LoVo (cell line): ENCODE measurements at regions not wholly inside any gene's neighbourhood (a gene's known extent, or its start where the extent isn't known, plus 50 kb on each side); places are given as distances from the start of the nearest gene placed in this dataset.
"Not testable (repeated sequence)": the region's sequence is repeated elsewhere in the genome, so short reads cannot be mapped to it uniquely, and the experiment has no call there.

Experiments
- DNase-seq: peaks from one replicate; pipeline ENCODE4 v3.0.0-alpha.2; 2016; ENCODE audit warnings: low spot score

DNA sequence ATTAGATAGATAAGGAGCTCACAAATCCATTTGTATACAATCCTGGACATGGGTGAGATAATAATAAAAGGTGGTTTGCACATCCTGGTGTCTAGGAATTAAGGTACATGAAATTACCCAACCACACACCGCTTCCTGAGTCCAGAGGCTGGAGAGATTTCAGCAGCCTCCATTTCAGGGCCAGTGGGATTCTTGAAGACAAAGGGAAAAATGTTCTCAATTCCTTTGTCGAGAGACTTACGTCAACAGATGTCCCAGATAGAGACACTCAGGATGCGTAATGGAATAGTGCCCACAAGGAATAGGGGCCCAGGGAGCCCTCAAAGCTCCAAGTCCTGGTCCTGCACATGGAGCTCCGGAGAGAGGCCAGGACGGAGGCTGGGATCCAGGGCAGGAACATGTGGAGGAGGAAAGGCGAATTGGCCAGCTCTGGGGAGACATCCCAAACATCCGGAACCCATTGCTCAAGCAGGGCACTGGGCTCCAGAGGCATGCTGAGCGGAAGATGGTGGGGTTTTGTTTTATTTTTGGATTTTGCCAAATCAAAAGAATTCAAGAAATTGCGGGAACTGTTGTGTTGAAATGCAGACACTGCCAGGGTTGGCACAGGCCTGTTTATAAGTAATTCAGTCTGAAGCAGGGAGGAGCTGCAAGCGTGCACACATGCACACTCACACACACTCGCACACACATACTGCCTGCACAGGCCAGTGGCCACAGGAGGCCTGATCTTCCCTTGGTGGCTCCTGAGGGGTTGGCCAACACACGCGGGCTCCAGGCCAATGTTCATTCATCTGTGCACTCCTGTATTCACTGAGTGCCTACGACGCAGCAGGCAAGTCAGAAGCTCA lies 97.2 kb downstream of the NOG start:
- DNase-seq = no peak

DNA sequence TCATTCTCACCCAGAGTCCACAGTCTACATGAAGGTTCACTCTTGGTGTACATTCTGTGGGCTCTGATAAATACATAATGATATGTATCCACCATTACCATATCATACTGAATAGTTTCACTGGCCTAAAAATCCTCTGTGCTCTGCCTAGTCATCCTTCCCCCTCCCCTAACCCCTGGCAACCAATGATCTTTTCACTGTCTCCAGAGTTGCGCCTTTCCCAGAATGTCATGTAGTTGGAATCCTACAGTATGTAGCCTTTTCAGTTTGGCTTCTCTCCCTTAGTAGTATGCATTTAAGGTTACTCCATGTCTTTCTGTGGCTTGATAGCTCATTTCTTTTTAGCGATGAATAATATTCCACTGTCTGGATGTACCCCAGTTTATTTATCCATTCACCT lies 101.3 kb downstream of the NOG start:
- no peak for DNase-seq

GRCh38 chr17:56697190-56697589 lies 103.7 kb downstream of the NOG start:
- DNase-seq = no peak

- DNase-seq = peak; percentile 91
Observed at GRCh38 chr17:56699186-56699894, 105.8 kb downstream of the NOG start.

DNA sequence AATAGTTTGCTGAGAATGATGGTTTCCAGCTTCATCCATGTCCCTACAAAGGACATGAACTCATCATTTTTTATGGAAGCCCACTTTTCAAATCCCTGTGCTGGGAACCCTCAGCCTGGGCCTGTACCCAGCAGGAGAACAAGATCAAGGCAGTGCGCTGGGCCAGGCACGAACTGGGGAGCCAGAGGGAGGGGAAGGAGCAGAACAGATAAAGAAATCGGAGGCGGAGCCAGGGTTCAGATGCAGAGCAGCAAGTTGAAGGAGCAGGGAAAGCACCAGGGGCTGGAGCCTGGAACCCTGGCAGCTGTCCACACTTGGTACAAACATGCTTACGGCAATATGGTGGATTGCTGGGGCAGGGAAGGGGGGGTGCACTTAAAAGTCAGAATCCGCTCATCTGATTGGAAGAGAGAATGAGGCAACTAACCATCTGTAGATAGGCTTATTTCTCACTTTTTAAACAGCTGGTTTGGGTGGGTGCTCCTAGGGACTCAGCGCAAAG lies 107.5 kb downstream of the NOG start:
- DNase-seq = no peak

DNA sequence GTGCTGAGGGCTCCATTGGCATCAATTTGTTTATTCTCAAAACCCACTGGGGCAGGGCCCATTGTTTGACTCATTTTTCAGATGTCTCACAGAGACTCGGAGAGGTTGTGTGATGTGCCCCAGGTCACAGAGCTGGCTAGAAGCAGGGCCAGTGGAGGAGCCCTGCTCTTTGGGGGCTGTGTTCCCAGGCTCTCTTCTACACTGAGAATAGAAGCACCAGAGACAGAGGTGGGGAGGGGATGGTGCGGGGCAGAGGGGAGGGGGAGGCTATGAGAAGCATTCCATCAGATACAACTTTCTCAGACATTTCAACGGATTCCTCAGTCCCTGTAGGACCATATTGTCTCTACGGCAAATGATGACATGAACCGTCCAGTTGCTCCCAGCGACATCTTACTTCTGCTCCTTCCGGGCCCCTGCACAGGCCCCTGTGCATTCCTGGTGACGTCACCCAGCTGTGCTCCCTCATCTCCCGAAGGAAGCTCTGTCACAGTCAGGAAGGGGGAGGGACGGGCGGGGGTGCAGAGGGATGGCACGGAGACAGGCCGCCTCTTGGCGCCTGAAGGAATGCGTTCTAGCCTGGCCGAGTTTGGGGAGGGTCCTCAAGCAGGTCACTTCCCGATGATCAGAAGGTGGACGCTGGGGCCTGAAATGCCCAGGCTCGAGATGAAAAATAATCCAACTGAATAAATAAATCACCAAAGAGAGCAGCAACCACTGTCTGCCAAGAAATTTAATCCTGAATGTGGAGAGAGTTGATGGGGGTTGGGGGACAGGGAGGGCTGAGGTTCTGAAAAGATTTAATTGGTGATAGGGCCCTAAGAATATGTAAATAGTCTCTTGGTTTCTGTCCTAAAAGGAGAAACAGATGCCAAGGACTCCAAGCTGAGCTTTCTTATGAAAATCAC lies 114.1 kb downstream of the NOG start:
- DNase-seq = no peak

DNA sequence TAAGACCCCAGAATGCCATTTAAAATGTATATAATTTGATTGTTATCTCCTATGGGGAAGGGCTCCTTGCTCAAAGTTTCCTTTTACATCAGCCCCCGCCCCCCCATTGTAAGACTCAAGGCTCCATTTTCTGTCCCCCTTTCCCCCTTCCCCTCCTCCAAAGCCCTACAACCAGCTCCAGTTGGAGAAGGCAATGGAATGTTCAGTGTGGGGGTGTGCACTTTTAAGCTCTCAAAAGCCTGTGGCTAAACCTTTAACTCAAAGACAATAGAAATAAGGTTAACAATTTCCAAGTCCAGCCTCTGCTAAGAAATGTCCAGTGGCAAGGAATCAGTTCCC lies 114.7 kb downstream of the NOG start:
- DNase-seq = no peak

DNA sequence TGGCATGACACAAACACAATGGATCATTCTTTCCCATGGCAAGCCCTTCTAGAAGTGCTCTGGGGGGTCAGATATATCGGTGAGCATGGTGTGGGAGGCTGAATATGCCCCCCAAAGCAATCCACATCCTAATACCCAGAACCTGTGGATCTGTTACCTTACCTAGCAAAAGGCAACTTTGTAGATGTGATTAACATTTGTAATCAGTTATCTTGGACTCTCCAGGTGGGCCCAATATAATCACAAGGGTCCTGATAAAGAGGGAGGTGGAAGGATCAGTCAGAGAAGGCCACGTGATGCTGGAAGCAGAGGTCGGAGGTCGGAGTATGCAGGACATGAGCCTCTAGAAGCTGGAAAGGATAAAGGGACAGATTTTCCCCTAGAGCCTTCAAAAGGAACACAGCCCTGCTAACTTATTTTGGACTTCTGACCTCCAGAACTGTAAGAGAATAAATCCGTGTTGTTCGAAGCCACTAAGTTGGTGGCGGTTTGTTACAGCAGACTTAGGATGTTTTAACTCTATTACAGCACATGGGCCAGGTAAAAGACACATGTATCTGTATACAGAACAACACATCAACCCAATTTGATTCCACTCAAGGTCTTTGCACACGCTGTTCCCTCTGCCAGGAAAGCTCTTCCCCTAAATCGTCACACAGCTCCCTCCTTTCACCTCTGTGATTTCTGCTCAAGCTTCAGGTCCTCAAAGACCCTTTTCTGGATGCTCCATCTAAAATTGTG lies 115.3 kb downstream of the NOG start:
- no peak for DNase-seq

- no peak for DNase-seq
Observed at GRCh38 chr17:56710986-56711385, 117.5 kb downstream of the NOG start.

DNA sequence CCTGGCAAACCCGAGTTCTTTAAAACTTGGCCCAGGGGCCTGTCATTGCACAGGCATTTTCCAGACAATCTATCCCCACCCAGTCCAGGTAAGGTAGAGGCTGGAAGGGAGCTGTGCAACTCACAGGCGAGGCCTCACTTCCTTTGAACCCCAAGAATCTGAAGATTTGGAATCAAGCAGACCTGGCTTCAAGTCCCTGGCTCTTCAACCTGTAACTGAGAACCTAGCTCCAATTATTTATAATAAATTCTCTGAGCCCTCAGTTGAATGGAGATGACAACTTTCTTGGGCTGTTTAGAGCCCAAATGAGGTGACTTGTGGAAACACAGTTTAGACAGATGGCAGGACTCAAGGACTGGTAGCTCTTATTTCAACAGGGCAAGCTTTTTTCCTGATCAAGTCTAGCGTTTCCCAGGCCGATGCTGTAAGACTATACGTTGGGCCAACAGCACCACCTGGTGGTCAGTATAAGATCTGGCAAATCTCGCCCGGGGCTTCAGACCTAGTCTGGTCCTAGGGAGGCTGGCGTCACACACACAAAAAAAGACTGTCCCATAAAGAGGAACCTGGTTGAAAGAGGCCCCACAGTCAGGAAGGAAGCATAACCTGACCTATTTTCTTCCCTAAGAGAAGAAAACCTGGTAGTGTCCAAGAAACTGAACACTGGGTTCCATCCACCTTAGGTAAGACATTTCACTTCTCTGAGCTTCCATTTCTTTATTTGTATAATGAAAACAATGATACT lies 117.9 kb downstream of the C17orf67 start:
- peak; percentile 80 for DNase-seq

GRCh38 chr17:56717471-56717870 lies 116.2 kb downstream of the C17orf67 start:
- DNase-seq = no peak

DNA sequence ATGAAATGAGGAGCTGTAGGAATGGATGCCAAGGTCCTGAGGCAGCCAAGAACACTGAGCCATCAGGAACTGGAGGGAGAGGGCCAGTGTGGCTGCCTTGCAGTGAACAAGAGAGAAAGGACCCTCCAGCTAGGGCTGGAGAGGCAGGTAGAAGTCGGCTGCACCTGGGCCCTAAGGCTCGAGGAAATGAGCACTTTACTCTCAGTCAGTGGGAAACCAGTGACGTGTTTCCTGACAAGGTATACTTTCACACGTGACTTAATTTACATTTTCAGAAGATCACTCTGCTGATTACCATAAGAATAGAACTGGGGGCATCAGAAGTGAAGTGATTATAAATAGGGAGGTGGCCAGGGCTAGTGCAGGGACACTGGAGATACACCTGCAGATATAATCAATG lies 115.2 kb downstream of the C17orf67 start:
- DNase-seq = no peak

GRCh38 chr17:56723421-56723820 lies 110.3 kb downstream of the C17orf67 start:
- no peak for DNase-seq

DNA sequence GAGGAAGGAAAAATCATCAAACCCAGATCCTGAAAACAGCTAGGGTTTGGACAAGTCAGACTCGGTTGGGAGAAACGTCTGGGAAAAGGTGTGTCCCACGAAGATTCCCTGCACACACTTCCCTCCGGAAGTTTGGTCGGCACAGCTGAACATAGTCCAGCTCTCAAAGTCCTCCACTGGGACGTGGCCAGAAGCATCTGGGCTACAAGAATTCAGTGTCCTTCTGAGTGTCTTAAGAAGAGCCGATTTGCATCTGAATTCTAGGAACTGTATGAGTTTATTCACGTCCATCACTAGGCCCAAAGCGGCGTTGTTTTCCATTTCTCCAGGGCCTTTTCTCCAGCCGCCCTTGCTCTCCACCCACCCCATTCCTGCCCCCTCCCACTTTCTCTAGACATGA lies 109.1 kb downstream of the C17orf67 start:
- DNase-seq = no peak

DNA sequence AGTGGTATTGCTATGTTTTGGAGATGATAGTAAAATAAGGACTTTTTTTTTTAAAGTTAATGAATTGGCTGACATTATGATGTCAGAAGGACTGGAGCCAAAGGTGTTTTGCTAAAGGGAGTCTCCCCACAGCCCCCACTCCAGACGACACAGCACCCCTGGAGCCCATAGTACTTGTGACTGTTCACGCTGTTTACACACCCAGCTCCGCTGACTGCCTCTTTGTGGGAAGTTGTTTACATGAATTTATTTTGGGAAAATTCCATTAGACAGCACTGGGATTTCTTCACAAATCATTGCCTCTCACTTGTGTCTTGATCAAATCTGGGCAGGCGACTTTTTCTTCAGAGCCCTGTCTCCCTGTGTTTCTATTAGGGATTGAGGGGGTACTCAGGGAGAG lies 108.6 kb downstream of the C17orf67 start:
- DNase-seq = no peak

DNA sequence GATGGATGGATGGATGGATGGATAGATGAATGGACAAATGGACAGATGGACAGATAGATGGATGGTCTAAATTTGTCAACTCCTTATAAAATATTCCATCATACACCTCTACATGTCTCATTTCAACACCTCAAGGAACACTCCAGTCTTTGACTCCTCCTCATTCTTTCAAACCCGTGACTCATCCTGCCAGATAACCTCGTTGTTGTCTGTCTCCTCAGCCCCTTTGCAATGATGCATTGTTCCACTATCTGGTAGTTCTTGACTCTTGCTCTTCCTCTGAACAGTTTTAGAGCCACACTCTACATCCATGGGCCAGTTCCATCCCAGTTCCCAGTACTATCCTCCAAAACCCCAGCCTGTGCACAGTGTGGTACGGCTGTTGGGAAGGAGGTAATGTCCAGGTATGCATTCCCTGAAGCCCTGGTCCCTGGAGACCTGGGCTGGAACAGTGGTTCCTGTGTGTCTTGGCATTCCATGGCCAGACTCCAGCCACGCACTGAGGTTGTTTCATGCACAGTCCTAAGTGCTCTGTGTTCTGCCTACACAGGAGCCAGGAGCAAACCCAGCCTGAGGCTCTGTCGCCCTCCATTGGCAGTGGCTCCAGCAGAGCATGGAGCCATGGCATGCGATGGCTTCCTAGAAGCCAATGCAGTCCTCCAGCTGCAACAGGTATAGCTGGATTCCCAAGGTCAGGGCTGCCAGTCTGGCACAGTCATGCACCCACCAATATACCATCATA lies 105.7 kb downstream of the C17orf67 start:
- DNase-seq = no peak

- not testable (repeated sequence) for DNase-seq
Observed at GRCh38 chr17:56731096-56731495, 102.6 kb downstream of the C17orf67 start.

- DNase-seq = no peak
Observed at GRCh38 chr17:56733833-56734232, 99.9 kb downstream of the C17orf67 start.

GRCh38 chr17:56735842-56736241 lies 97.9 kb downstream of the C17orf67 start:
- no peak for DNase-seq
